Esophagus muscularis mucosa (tissue), 4 donors: ENCODE measurements at regions not wholly inside any gene's neighbourhood (a gene's known extent, or its start where the extent isn't known, plus 50 kb on each side); places are given as distances from the start of the nearest gene placed in this dataset.

ENCODE experiments used
- CTCF ChIP-seq, 3 experiments: fragments of 200-600 bp in 2 of 3; fragments of 450-650 bp in 1 of 3; sonication (generic) in 2 of 3; IDR thresholded peaks; one replicate each; pipeline ENCODE4 v1.5.1; 2017 to 2019; ENCODE audit warnings: antibody characterized with exemption in 3 of 3, mild to moderate bottlenecking in 2 of 3, moderate library complexity in 1 of 3
- EP300 ChIP-seq: sonication (generic); formaldehyde crosslinking; IDR thresholded peaks from one replicate; pipeline ENCODE4 v1.6.1; 2017; ENCODE audit warnings: antibody characterized with exemption
- POLR2A ChIP-seq: fragments of 450-650 bp; IDR thresholded peaks from one replicate; pipeline ENCODE4 v1.6.1; 2017; ENCODE audit warnings: antibody characterized with exemption, moderate library complexity, mild to moderate bottlenecking, low read depth
- POLR2AphosphoS5 ChIP-seq, 2 donors: sonication (generic); formaldehyde crosslinking; IDR thresholded peaks; one replicate each; pipeline ENCODE4 v1.6.1; 2017; ENCODE audit warnings: antibody characterized with exemption in 2 of 2

- TF ChIP-seq CTCF (IDR thresholded peaks at IDR 0.05) = no peak
- TF ChIP-seq EP300 = no peak
- no peak for TF ChIP-seq POLR2AphosphoS5 (IDR thresholded peaks at IDR 0.05)
- no peak for TF ChIP-seq POLR2A
Measured at GRCh38 chr11:64499261-64500004, 56.3 kb upstream of the SLC22A11 start.
